ENCODE measurements at regions not wholly inside any gene's neighbourhood (a gene's known extent, or its start where the extent isn't known, plus 50 kb on each side); places are given as distances from the start of the nearest gene placed in this dataset.

GRCh38 chr4:167745024-167745687, 347.2 kb upstream of the ANXA10 start (continued):
- TF ChIP-seq RFX5 (IDR thresholded peaks at IDR 0.05; ENCODE audit: borderline replicate concordance, low read depth, low read length) (no peak), KDM1A (IDR thresholded peaks at IDR 0.05; ENCODE audit: borderline replicate concordance, low read length) (no peak), USF2 (IDR thresholded peaks at IDR 0.05; ENCODE audit: low read length) (no peak)
- TF ChIP-seq, protein P1, sequence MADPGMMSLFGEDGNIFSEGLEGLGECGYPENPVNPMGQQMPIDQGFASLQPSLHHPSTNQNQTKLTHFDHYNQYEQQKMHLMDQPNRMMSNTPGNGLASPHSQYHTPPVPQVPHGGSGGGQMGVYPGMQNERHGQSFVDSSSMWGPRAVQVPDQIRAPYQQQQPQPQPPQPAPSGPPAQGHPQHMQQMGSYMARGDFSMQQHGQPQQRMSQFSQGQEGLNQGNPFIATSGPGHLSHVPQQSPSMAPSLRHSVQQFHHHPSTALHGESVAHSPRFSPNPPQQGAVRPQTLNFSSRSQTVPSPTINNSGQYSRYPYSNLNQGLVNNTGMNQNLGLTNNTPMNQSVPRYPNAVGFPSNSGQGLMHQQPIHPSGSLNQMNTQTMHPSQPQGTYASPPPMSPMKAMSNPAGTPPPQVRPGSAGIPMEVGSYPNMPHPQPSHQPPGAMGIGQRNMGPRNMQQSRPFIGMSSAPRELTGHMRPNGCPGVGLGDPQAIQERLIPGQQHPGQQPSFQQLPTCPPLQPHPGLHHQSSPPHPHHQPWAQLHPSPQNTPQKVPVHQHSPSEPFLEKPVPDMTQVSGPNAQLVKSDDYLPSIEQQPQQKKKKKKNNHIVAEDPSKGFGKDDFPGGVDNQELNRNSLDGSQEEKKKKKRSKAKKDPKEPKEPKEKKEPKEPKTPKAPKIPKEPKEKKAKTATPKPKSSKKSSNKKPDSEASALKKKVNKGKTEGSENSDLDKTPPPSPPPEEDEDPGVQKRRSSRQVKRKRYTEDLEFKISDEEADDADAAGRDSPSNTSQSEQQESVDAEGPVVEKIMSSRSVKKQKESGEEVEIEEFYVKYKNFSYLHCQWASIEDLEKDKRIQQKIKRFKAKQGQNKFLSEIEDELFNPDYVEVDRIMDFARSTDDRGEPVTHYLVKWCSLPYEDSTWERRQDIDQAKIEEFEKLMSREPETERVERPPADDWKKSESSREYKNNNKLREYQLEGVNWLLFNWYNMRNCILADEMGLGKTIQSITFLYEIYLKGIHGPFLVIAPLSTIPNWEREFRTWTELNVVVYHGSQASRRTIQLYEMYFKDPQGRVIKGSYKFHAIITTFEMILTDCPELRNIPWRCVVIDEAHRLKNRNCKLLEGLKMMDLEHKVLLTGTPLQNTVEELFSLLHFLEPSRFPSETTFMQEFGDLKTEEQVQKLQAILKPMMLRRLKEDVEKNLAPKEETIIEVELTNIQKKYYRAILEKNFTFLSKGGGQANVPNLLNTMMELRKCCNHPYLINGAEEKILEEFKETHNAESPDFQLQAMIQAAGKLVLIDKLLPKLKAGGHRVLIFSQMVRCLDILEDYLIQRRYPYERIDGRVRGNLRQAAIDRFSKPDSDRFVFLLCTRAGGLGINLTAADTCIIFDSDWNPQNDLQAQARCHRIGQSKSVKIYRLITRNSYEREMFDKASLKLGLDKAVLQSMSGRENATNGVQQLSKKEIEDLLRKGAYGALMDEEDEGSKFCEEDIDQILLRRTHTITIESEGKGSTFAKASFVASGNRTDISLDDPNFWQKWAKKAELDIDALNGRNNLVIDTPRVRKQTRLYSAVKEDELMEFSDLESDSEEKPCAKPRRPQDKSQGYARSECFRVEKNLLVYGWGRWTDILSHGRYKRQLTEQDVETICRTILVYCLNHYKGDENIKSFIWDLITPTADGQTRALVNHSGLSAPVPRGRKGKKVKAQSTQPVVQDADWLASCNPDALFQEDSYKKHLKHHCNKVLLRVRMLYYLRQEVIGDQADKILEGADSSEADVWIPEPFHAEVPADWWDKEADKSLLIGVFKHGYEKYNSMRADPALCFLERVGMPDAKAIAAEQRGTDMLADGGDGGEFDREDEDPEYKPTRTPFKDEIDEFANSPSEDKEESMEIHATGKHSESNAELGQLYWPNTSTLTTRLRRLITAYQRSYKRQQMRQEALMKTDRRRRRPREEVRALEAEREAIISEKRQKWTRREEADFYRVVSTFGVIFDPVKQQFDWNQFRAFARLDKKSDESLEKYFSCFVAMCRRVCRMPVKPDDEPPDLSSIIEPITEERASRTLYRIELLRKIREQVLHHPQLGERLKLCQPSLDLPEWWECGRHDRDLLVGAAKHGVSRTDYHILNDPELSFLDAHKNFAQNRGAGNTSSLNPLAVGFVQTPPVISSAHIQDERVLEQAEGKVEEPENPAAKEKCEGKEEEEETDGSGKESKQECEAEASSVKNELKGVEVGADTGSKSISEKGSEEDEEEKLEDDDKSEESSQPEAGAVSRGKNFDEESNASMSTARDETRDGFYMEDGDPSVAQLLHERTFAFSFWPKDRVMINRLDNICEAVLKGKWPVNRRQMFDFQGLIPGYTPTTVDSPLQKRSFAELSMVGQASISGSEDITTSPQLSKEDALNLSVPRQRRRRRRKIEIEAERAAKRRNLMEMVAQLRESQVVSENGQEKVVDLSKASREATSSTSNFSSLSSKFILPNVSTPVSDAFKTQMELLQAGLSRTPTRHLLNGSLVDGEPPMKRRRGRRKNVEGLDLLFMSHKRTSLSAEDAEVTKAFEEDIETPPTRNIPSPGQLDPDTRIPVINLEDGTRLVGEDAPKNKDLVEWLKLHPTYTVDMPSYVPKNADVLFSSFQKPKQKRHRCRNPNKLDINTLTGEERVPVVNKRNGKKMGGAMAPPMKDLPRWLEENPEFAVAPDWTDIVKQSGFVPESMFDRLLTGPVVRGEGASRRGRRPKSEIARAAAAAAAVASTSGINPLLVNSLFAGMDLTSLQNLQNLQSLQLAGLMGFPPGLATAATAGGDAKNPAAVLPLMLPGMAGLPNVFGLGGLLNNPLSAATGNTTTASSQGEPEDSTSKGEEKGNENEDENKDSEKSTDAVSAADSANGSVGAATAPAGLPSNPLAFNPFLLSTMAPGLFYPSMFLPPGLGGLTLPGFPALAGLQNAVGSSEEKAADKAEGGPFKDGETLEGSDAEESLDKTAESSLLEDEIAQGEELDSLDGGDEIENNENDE (IDR thresholded peaks at IDR 0.05; ENCODE audit: insufficient replicate concordance, low read length) = no peak
